ENCODE measurements at regions not wholly inside any gene's neighbourhood (a gene's known extent, or its start where the extent isn't known, plus 50 kb on each side); places are given as distances from the start of the nearest gene placed in this dataset.

DNA sequence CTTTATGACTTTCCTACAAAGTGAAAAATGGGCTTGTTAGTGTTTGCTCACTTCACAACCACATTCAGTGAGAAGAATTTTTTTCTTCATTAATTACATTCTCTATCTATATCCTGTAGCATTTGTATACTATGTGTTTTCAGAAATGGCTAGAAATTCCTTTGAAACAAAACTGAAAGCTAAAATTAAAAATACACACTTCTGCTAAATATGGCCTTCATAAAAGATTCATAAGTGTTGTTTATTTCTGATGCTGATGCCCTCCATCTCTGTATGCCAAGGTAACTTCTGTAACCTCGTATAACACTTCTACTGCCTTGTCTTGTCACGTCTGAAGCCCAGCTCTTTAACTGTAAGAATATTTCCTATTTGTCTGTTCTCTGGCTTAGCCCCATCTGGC lies 59.8 kb downstream of the PMAIP1 start:
- Histone ChIP-seq H3K4me3 (ENCODE audit: low read length) (peak overlapping the region; percentile 1; the same call in 1 of the 2 replicates), H3K4me1 (ENCODE audit: low read length) (peaks cover 69% of the 10 kb centered on the region), H3K36me3 (replicated peaks; ENCODE audit: low read depth, low read length) (no peaks in the 10 kb centered on the region), H3K9ac (ENCODE audit: low read length) (peak overlapping the region; percentile 16; the same call in 1 of the 2 replicates), H3K4me2 (ENCODE audit: low read length) (peak overlapping the region; percentile 81), H2AFZ (ENCODE audit: low read depth, low read length) (no peak overlapping the region), H4K20me1 (ENCODE audit: insufficient read depth, low read length) (no peaks in the 10 kb centered on the region), H3K27ac (ENCODE audit: low read length) (peak overlapping the region; percentile 69), H3K9me3 (ENCODE audit: insufficient read depth, low read length) (no peaks in the 10 kb centered on the region), H3K27me3 (ENCODE audit: low read depth, low read length) (no peaks in the 10 kb centered on the region), H3K79me2 (ENCODE audit: low read length) (no peaks in the 10 kb centered on the region; the same call in 1 of the 2 replicates)
- TF ChIP-seq EZH2phosphoT487 (IDR thresholded peaks at IDR 0.05; ENCODE audit: low read depth) = no peak
- TF ChIP-seq, protein P1, sequence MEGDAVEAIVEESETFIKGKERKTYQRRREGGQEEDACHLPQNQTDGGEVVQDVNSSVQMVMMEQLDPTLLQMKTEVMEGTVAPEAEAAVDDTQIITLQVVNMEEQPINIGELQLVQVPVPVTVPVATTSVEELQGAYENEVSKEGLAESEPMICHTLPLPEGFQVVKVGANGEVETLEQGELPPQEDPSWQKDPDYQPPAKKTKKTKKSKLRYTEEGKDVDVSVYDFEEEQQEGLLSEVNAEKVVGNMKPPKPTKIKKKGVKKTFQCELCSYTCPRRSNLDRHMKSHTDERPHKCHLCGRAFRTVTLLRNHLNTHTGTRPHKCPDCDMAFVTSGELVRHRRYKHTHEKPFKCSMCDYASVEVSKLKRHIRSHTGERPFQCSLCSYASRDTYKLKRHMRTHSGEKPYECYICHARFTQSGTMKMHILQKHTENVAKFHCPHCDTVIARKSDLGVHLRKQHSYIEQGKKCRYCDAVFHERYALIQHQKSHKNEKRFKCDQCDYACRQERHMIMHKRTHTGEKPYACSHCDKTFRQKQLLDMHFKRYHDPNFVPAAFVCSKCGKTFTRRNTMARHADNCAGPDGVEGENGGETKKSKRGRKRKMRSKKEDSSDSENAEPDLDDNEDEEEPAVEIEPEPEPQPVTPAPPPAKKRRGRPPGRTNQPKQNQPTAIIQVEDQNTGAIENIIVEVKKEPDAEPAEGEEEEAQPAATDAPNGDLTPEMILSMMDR (IDR thresholded peaks at IDR 0.05; ENCODE audit: low read depth, low read length) = no peak

DNA sequence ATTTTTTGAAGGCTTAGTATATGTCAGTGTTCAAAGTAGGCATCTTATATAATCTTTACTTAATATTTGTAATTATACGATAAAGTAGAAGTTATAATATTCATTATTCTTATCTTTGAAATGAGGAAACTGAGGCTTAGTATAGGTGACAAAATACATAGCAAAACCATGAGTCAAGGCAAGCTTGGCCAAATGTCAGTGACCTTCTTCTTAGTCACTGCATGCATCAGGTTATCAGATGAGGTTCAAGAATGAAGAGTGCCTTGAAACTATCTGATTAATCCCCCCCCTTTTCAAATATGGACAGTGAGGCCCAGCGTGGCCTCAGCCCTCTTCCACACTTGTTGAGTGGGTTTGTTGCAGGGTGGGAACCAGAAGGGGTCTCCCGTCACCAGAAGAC lies 59.3 kb downstream of the PMAIP1 start:
- Histone ChIP-seq H3K27me3 (ENCODE audit: low read depth, low read length) (no peaks in the 10 kb centered on the region), H3K36me3 (replicated peaks; ENCODE audit: low read depth, low read length) (no peaks in the 10 kb centered on the region), H3K4me3 (ENCODE audit: low read length) (no peak overlapping the region), H3K9me3 (ENCODE audit: insufficient read depth, low read length) (no peaks in the 10 kb centered on the region), H3K4me2 (ENCODE audit: low read length) (peak overlapping the region; percentile 81), H2AFZ (ENCODE audit: low read depth, low read length) (no peak overlapping the region), H3K4me1 (ENCODE audit: low read length) (peaks cover 75% of the 10 kb centered on the region), H3K79me2 (ENCODE audit: low read length) (no peaks in the 10 kb centered on the region; the same call in 1 of the 2 replicates), H4K20me1 (ENCODE audit: insufficient read depth, low read length) (no peaks in the 10 kb centered on the region), H3K27ac (ENCODE audit: low read length) (peak overlapping the region; percentile 76), H3K9ac (ENCODE audit: low read length) (peak overlapping the region; percentile 16; the same call in 1 of the 2 replicates)
- TF ChIP-seq, protein P1 (IDR thresholded peaks at IDR 0.05; ENCODE audit: low read depth, low read length) = no peak
- no peak for TF ChIP-seq EZH2phosphoT487 (IDR thresholded peaks at IDR 0.05; ENCODE audit: low read depth)

DNA sequence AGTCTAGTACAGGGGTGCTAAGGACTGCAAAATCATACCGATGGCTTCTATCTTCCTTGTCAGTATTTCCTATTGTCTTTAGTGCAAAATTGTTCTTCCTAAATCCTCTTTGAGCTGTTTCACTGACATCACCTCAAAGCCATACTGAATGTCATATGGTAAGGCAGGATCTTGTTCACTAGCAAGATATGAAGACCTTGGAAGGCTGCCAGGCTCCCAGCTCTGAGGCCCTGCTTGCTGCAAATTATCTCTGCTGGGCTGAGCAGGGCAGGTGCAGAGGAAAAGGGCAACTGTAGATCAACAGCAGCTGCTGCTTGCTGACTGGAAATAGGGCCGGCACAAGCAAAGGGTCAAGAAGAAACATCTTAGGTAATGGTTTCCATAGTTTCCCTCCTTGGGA lies 58.2 kb downstream of the PMAIP1 start:
- no peaks in the 10 kb centered on the region for H3K36me3 ChIP-seq (replicated peaks; ENCODE audit: low read depth, low read length)
- H3K79me2 ChIP-seq (ENCODE audit: low read length) = no peaks in the 10 kb centered on the region; the same call in 1 of the 2 replicates
- no peaks in the 10 kb centered on the region for H4K20me1 ChIP-seq (ENCODE audit: insufficient read depth, low read length)
- H3K4me1 ChIP-seq (ENCODE audit: low read length) = peaks cover 83% of the 10 kb centered on the region
- TF ChIP-seq, protein P1 (IDR thresholded peaks at IDR 0.05; ENCODE audit: low read depth, low read length) = no peak
- no peak for TF ChIP-seq EZH2phosphoT487 (IDR thresholded peaks at IDR 0.05; ENCODE audit: low read depth)
- H3K4me3 ChIP-seq (ENCODE audit: low read length) = peak overlapping the region; percentile 45
- no peaks in the 10 kb centered on the region for H3K9me3 ChIP-seq (ENCODE audit: insufficient read depth, low read length)
- no peaks in the 10 kb centered on the region for H3K27me3 ChIP-seq (ENCODE audit: low read depth, low read length)
- peak overlapping the region; percentile 76 for H3K27ac ChIP-seq (ENCODE audit: low read length)
- peak overlapping the region; percentile 40; the same call in 1 of the 2 replicates for H3K9ac ChIP-seq (ENCODE audit: low read length)
- peak overlapping the region; percentile 15; the same call in 1 of the 2 replicates for H2AFZ ChIP-seq (ENCODE audit: low read depth, low read length)
- H3K4me2 ChIP-seq (ENCODE audit: low read length) = peak overlapping the region; percentile 67

DNA sequence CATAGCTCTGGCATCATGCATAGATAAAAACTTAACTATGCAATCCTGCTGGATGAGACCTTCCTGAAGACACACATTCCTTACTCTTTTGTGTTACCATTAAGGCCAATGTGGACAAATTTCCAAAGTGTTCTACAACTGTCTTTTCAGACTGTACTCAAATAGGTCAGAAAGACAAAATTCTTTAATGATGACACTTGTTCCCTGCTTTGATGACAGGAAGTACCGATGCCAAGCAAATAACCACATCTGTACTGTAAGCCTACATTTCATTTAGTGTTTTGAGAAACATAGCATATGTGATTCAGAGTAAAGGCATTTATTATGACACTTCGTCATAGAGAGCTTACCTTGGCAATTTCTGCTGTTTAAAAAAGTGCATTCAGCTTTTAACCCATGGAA lies 55.0 kb downstream of the PMAIP1 start:
- Histone ChIP-seq H3K4me3 (ENCODE audit: low read length) (peak overlapping the region; percentile 48), H3K27ac (ENCODE audit: low read length) (peak overlapping the region; percentile 88), H2AFZ (ENCODE audit: low read depth, low read length) (peak overlapping the region; percentile 9; the same call in 1 of the 2 replicates), H4K20me1 (ENCODE audit: insufficient read depth, low read length) (no peaks in the 10 kb centered on the region), H3K4me2 (ENCODE audit: low read length) (peak overlapping the region; percentile 57), H3K9ac (ENCODE audit: low read length) (peak overlapping the region; percentile 59), H3K9me3 (ENCODE audit: insufficient read depth, low read length) (no peaks in the 10 kb centered on the region), H3K36me3 (replicated peaks; ENCODE audit: low read depth, low read length) (no peaks in the 10 kb centered on the region), H3K4me1 (ENCODE audit: low read length) (peaks cover 86% of the 10 kb centered on the region), H3K79me2 (ENCODE audit: low read length) (no peaks in the 10 kb centered on the region; the same call in 1 of the 2 replicates), H3K27me3 (ENCODE audit: low read depth, low read length) (no peaks in the 10 kb centered on the region)
- TF ChIP-seq, protein P1 (IDR thresholded peaks at IDR 0.05; ENCODE audit: low read depth, low read length) = no peak
- TF ChIP-seq EZH2phosphoT487 (IDR thresholded peaks at IDR 0.05; ENCODE audit: low read depth) = no peak

All from OCI-LY3 (cell line).